Activated T-helper 1 cell treated with anti-CD3 and anti-CD28 coated beads, Interleukin-12 subunit alpha, Interleukin-12 subunit beta, Interleukin-2, Interleukin-4 antibody, amounts not matched to agents 30 ng/mL and 10 ng/mL and 1 ng/mL, durations not matched to agents 14 hours and 24 hours and 36 hours (primary cell): ENCODE measurements at regions not wholly inside any gene's neighbourhood (a gene's known extent, or its start where the extent isn't known, plus 50 kb on each side); places are given as distances from the start of the nearest gene placed in this dataset.

Experiments
- DNase-seq: peaks from one replicate; pipeline ENCODE4 v3.0.0; 2021; ENCODE audit warnings: low spot score
- H3K27ac Mint-ChIP-seq: one replicate; pipeline ENCODE4 v1.8.0; 2021; ENCODE audit warnings: mild to moderate bottlenecking, mixed read lengths
- H3K27me3 Mint-ChIP-seq: one replicate; pipeline ENCODE4 v1.8.0; 2022; ENCODE audit warnings: mild to moderate bottlenecking, moderate library complexity, mixed read lengths; ENCODE audit not compliant: insufficient read depth
- H3K36me3 Mint-ChIP-seq: one replicate; pipeline ENCODE4 v1.8.0; 2021; ENCODE audit warnings: low read depth, mixed read lengths
- H3K4me1 Mint-ChIP-seq: one replicate; pipeline ENCODE4 v1.8.0; 2021; ENCODE audit warnings: low read depth, mixed read lengths
- H3K4me3 Mint-ChIP-seq: one replicate; pipeline ENCODE4 v1.8.0; 2021; ENCODE audit warnings: mild to moderate bottlenecking, moderate library complexity, mixed read lengths
- H3K9me3 Mint-ChIP-seq: one replicate; pipeline ENCODE4 v1.8.0; 2021; ENCODE audit warnings: mixed read lengths
- intact Hi-C: fragments of 100-400 bp; cut with micrococcal nuclease; formaldehyde crosslinking; loops from one replicate; pipeline ENCODE4 v1.15.1; 2024

DNA sequence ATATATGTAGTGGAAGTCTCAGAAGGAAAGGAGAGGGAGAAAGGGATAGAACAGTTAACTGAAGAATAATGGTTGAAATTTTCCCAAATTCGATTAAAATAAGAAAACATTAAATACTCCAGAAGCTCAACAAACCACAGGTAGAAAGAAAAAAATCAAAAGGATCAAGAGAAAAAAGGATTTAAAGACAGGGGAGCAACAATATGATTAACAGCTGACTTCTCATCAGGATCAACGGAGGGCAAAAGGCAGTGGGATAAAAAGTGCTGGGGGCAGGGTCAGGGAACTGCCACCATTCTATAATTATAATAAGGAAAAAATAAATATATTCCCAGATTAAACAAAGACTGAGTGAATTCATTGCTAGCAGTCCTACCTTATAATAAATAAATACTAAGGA lies 55.3 kb downstream of the CDKN2C start:
- Mint-ChIP-seq H3K9me3 (no peaks in the 10 kb centered on the region), H3K36me3 (no peaks in the 10 kb centered on the region), H3K27ac (no peak overlapping the region), H3K4me1 (no peaks in the 10 kb centered on the region), H3K27me3 (peaks cover 33% of the 10 kb centered on the region), H3K4me3 (no peak overlapping the region)
- no peak for DNase-seq
- intact Hi-C loops, result no loop called here

DNA sequence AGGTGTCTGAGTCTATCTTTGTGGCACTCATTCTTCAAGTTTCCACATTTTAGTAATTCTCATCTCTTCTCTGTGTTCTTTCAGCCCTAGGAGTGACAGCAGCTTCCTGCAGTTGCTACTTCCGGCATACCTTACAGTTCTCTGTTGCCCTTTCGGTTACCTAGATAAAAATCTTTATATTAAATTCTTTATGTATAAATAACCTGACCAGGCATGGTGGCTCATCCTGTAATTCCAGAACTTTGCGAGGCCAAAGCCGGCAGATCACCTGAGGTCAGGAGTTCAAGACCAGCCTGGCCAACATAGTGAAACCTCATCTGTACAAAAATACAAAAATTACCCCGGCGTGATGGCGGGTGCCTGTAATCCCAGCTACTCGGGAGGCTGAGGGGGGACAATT lies 62.9 kb downstream of the CDKN2C start:
- intact Hi-C loops, result no loop called here
- H3K4me1 Mint-ChIP-seq, result no peaks in the 10 kb centered on the region
- no peaks in the 10 kb centered on the region for H3K36me3 Mint-ChIP-seq
- DNase-seq, result no peak
- H3K9me3 Mint-ChIP-seq, result no peaks in the 10 kb centered on the region
- H3K4me3 Mint-ChIP-seq, result no peak overlapping the region
- no peak overlapping the region for H3K27ac Mint-ChIP-seq
- H3K27me3 Mint-ChIP-seq, result peaks cover 13% of the 10 kb centered on the region

DNA sequence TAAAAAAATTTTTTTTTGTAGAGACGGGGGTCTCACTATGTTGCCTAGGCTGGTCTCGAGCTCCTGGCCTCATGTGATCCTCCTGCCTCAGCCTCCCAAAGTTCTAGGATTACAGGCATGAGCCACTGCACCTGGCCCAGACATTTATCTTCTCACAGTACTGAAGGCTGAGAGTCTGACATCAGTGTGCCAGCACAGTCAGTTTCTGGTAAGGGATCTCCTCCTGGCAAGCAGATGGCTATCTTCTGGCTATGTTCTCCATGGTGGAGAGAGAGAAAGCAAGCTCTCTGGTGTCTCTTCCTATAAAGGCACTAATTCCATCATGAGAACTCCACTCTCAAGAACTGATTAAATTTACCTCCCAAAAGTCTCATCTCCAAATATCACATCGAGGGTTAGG lies 57.8 kb upstream of the C1orf185 start:
- H3K4me1 Mint-ChIP-seq, result no peaks in the 10 kb centered on the region
- H3K4me3 Mint-ChIP-seq, result no peak overlapping the region
- H3K27ac Mint-ChIP-seq, result no peak overlapping the region
- intact Hi-C loops, result no loop called here
- H3K36me3 Mint-ChIP-seq, result no peaks in the 10 kb centered on the region
- peaks cover 13% of the 10 kb centered on the region for H3K27me3 Mint-ChIP-seq
- H3K9me3 Mint-ChIP-seq, result peaks cover 10% of the 10 kb centered on the region
- no peak for DNase-seq

DNA sequence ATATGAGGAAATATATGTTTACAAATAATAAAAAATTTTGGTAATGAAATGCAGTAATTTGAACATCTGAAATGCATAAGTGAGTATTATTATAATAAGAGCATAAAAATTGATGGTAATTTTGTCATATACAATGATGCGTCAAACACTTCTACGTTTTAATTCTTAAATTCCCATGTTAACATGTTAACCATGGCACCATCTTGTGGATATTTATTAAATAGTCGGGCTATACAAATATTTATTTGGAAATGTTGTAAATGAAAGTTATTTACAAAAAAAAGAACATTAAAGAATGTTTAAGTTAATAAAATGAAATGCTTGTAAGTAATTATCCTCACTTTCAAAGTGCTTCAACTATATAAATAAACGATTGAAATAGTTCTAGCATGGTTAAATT lies 57.2 kb upstream of the C1orf185 start:
- Mint-ChIP-seq H3K9me3 (peaks cover 10% of the 10 kb centered on the region), H3K4me3 (no peak overlapping the region)

DNA sequence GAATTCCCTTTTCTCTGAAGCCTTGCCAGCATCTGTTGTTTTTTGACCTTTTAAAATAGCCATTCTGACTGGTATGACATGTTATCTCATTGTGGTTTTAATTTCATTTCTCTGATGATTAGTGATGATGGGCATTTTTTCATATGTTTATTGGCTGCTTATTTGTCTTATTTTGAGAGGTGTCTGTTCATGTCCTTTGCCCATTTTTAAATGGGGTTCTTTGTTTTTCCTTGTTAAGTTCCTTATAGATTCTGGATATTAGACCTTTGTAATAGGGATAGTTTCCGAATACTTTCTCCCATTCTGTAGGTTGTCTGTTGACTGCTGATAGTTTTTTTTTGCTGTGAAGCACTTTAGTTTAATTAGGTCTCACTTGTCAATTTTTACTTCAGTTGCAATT lies 54.0 kb upstream of the C1orf185 start:
- Mint-ChIP-seq H3K4me1 (no peaks in the 10 kb centered on the region), H3K27ac (no peak overlapping the region), H3K36me3 (no peaks in the 10 kb centered on the region), H3K9me3 (peaks cover 2% of the 10 kb centered on the region), H3K27me3 (peaks cover 16% of the 10 kb centered on the region), H3K4me3 (no peak overlapping the region)
- intact Hi-C loops, result loop anchor here (5.0 kb wide), 1 partner anchor 121 kb away; no protein-coding TSS in a partner anchor
- no peak for DNase-seq

More for the DNA sequence above, 57.2 kb upstream of the C1orf185 start:
- H3K36me3 Mint-ChIP-seq, result no peaks in the 10 kb centered on the region
- no peaks in the 10 kb centered on the region for H3K4me1 Mint-ChIP-seq
- H3K27me3 Mint-ChIP-seq, result peaks cover 13% of the 10 kb centered on the region
- DNase-seq, result no peak
- no peak overlapping the region for H3K27ac Mint-ChIP-seq
- intact Hi-C loops, result loop anchor here (5.0 kb wide), 1 partner anchor 118 kb away; no protein-coding TSS in a partner anchor

DNA sequence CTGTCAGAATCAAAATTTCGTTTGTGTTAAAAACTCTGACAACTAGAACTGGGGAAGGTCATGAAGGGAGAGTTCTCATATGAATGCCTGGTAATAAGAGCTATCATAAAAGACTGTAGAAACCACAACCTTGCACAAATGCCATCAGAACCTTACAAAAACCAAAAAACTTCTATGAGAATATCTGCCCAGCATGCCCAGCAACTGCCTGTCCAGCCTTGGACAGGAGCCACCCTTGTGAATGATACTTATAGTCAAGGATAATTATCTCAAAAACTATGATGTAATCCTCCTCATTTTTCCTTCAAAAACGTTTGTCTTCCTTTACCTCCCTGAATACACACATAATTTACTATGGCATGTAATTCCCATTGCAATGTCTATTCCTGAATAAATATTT lies 53.4 kb upstream of the C1orf185 start:
- H3K9me3 Mint-ChIP-seq, result no peaks in the 10 kb centered on the region
- H3K36me3 Mint-ChIP-seq, result no peaks in the 10 kb centered on the region
- H3K4me3 Mint-ChIP-seq, result no peak overlapping the region
- peaks cover 20% of the 10 kb centered on the region for H3K27me3 Mint-ChIP-seq
- intact Hi-C loops, result loop anchor here (5.0 kb wide), 1 partner anchor 121 kb away; no protein-coding TSS in a partner anchor
- H3K27ac Mint-ChIP-seq, result no peak overlapping the region
- DNase-seq, result no peak
- no peaks in the 10 kb centered on the region for H3K4me1 Mint-ChIP-seq
